Adrenal gland (tissue), 5 donors: ENCODE measurements at regions not wholly inside any gene's neighbourhood (a gene's known extent, or its start where the extent isn't known, plus 50 kb on each side); places are given as distances from the start of the nearest gene placed in this dataset.

Experiments
- POLR2A ChIP-seq, 2 donors: fragments of 450-650 bp; IDR thresholded peaks; one replicate each; pipeline ENCODE4 v1.6.1; 2017; ENCODE audit warnings: antibody characterized with exemption in 2 of 2, mild to moderate bottlenecking in 2 of 2, moderate library complexity in 1 of 2
- TF ChIP-seq, protein P1 (sequence below), 6 experiments: fragments of 450-650 bp in 4 of 6; fragments of 200-600 bp in 2 of 6; sonication (generic) in 1 of 6; IDR thresholded peaks; 1 replicate in 5 of 6; 2 replicates in 1 of 6; pipeline versions ENCODE4 v1.5.1 to v1.8.0; 2016 to 2021; ENCODE audit warnings: antibody characterized with exemption in 6 of 6, mild to moderate bottlenecking in 2 of 6, moderate library complexity in 1 of 6
- donor health status: DM: no; HTN: no; CAD: no.

DNA sequence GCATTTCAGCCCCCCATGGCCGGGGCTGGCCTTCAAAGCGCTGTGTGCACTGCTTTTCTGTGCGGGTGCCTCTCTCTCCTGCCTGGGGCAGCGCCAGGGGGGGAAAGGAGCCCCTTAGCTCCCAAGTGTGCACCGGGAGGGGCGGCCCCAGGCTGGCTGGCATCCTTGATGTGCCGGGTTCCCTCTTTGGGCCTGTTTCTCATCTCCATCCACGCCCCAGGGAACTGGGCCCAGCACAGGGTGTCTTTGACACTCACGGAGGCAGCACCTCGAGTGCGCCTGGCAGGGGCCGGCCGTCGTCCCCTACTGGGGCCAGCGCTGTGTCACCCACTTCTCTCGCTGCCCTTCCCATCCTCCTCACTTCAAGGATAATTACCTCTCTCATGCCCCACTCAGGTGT is 324.3 kb downstream of the TEX29 start:
- TF ChIP-seq POLR2A (IDR thresholded peaks at IDR 0.05): no peak
- TF ChIP-seq, protein P1, sequence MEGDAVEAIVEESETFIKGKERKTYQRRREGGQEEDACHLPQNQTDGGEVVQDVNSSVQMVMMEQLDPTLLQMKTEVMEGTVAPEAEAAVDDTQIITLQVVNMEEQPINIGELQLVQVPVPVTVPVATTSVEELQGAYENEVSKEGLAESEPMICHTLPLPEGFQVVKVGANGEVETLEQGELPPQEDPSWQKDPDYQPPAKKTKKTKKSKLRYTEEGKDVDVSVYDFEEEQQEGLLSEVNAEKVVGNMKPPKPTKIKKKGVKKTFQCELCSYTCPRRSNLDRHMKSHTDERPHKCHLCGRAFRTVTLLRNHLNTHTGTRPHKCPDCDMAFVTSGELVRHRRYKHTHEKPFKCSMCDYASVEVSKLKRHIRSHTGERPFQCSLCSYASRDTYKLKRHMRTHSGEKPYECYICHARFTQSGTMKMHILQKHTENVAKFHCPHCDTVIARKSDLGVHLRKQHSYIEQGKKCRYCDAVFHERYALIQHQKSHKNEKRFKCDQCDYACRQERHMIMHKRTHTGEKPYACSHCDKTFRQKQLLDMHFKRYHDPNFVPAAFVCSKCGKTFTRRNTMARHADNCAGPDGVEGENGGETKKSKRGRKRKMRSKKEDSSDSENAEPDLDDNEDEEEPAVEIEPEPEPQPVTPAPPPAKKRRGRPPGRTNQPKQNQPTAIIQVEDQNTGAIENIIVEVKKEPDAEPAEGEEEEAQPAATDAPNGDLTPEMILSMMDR (IDR thresholded peaks at IDR 0.05): no peak
